SU-DHL-6 (cell line): ENCODE measurements at regions not wholly inside any gene's neighbourhood (a gene's known extent, or its start where the extent isn't known, plus 50 kb on each side); places are given as distances from the start of the nearest gene placed in this dataset.
"Not testable (repeated sequence)": the region's sequence is repeated elsewhere in the genome, so short reads cannot be mapped to it uniquely, and the experiment has no call there.

Source experiments
- EZH2phosphoT487 ChIP-seq: fragments of 200-600 bp; sonication (generic), shearing (Covaris generic); conservative IDR thresholded peaks from 2 replicates; pipeline ENCODE4 v1.6.1; 2018; ENCODE audit warnings: mild to moderate bottlenecking, antibody characterized with exemption, low read length, moderate library complexity, mixed read lengths
- TF ChIP-seq, protein P1 (sequence below): fragments of 200-600 bp; sonication (generic); IDR thresholded peaks from one replicate; pipeline ENCODE4 v1.5.1; 2017; ENCODE audit warnings: antibody characterized with exemption, mild to moderate bottlenecking, low read length, moderate library complexity; ENCODE audit not compliant: insufficient read depth, poor library complexity, severe bottlenecking

DNA sequence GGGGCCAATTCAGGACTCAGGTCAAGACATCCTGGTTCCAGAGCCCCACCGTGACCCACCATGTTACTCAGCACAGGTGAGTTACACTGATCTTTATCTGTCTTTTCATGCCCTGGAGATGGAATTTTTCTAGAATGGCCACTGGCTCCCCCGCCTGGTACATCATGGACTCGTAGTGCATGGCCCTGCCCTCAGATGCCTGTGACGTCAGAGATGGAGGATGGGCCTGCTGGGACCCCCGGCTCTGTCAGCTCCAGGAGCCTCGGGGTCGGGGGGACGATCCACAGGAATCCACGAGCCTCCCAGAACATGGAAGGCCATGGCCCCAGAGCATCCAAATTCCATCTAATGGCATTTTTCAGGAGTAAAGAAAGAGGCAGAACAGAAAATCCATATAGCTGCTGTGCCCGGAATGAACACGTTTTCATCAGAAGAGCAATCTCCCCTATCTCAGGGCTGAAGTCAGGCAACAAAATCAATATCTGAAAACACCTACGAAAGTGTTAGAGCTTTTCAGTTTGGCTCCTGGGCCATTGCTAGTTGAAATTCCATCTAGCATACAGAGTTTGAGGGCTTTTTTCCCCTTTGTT, 146.7 kb upstream of the SFSWAP start:
- TF ChIP-seq, protein P1, sequence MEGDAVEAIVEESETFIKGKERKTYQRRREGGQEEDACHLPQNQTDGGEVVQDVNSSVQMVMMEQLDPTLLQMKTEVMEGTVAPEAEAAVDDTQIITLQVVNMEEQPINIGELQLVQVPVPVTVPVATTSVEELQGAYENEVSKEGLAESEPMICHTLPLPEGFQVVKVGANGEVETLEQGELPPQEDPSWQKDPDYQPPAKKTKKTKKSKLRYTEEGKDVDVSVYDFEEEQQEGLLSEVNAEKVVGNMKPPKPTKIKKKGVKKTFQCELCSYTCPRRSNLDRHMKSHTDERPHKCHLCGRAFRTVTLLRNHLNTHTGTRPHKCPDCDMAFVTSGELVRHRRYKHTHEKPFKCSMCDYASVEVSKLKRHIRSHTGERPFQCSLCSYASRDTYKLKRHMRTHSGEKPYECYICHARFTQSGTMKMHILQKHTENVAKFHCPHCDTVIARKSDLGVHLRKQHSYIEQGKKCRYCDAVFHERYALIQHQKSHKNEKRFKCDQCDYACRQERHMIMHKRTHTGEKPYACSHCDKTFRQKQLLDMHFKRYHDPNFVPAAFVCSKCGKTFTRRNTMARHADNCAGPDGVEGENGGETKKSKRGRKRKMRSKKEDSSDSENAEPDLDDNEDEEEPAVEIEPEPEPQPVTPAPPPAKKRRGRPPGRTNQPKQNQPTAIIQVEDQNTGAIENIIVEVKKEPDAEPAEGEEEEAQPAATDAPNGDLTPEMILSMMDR: not testable (repeated sequence)
- not testable (repeated sequence) for TF ChIP-seq EZH2phosphoT487
